Neuronal stem cell (in vitro differentiated cells): ENCODE measurements at regions not wholly inside any gene's neighbourhood (a gene's known extent, or its start where the extent isn't known, plus 50 kb on each side); places are given as distances from the start of the nearest gene placed in this dataset.

ENCODE experiments used
- DNase-seq: peaks from one replicate; pipeline ENCODE4 v3.0.0-alpha.2; 2013; ENCODE audit warnings: low spot score
- H2AFZ ChIP-seq: one replicate; pipeline ENCODE4 v1.6.1; 2013; ENCODE audit warnings: mild to moderate bottlenecking, low read length, inconsistent platforms
- H2AK5ac ChIP-seq: 2 replicates; pipeline ENCODE4 v1.6.1; 2013; ENCODE audit warnings: low read depth, mild to moderate bottlenecking, inconsistent platforms, low read length, moderate library complexity, mixed read lengths
- H2BK120ac ChIP-seq: 2 replicates; pipeline ENCODE4 v1.6.1; 2013; ENCODE audit warnings: low read depth, mild to moderate bottlenecking, inconsistent platforms, low read length, moderate library complexity, mixed read lengths
- H2BK12ac ChIP-seq: one replicate; pipeline ENCODE4 v1.6.1; 2013; ENCODE audit warnings: low read length, inconsistent platforms
- H2BK15ac ChIP-seq: 2 replicates; pipeline ENCODE4 v1.6.1; 2013; ENCODE audit warnings: mild to moderate bottlenecking, low read length, inconsistent platforms, mixed read lengths
- H2BK5ac ChIP-seq: one replicate; pipeline ENCODE4 v1.6.1; 2013; ENCODE audit warnings: inconsistent platforms, mild to moderate bottlenecking, low read length, moderate library complexity
- H3K14ac ChIP-seq: one replicate; pipeline ENCODE4 v1.6.1; 2013; ENCODE audit warnings: low read length, inconsistent platforms
- H3K18ac ChIP-seq: 2 replicates; pipeline ENCODE4 v1.6.1; 2013; ENCODE audit warnings: low read length, inconsistent platforms
- H3K23ac ChIP-seq: 2 replicates; pipeline ENCODE4 v1.6.1; 2013; ENCODE audit warnings: low read depth, mild to moderate bottlenecking, mixed read lengths, low read length, inconsistent platforms; ENCODE audit not compliant: poor library complexity
- H3K27ac ChIP-seq: replicated peaks from 3 replicates; pipeline ENCODE4 v1.5.1; 2013; ENCODE audit warnings: low read length, inconsistent platforms
- H3K27me3 ChIP-seq, 3 experiments: 2 replicates each; pipeline ENCODE4 v1.6.1; 2013; ENCODE audit warnings: low read length in 3 of 3, mild to moderate bottlenecking in 2 of 3, inconsistent platforms in 1 of 3, low read depth in 1 of 3, mixed read lengths in 1 of 3, moderate library complexity in 1 of 3; ENCODE audit not compliant: control insufficient read depth in 3 of 3, insufficient read depth in 3 of 3
- H3K36me3 ChIP-seq, 2 donors: replicated peaks in 1 of 2; 2 replicates each; pipeline ENCODE4 v1.6.1; 2013; ENCODE audit warnings: low read length in 2 of 2; ENCODE audit not compliant: control insufficient read depth in 2 of 2, insufficient read depth in 2 of 2
- H3K4ac ChIP-seq: 2 replicates; pipeline ENCODE4 v1.6.1; 2013; ENCODE audit warnings: inconsistent platforms, mild to moderate bottlenecking, low read length, moderate library complexity
- H3K4me1 ChIP-seq, 2 donors: 1 replicate in 1 of 2; 2 replicates in 1 of 2; pipeline ENCODE4 v1.6.1; 2013; ENCODE audit warnings: low read length in 2 of 2, low read depth in 1 of 2; ENCODE audit not compliant: control insufficient read depth in 2 of 2, insufficient read depth in 1 of 2
- H3K4me2 ChIP-seq: one replicate; pipeline ENCODE4 v1.6.1; 2013; ENCODE audit warnings: mild to moderate bottlenecking, low read length, inconsistent platforms; ENCODE audit not compliant: insufficient read depth, poor library complexity, severe bottlenecking
- H3K4me3 ChIP-seq, 2 donors: 2 replicates each; pipeline ENCODE4 v1.5.1; 2013; ENCODE audit warnings: low read length in 2 of 2, mild to moderate bottlenecking in 2 of 2, inconsistent platforms in 1 of 2, moderate library complexity in 1 of 2
- H3K79me1 ChIP-seq: one replicate; pipeline ENCODE4 v1.6.1; 2013; ENCODE audit warnings: low read depth, mild to moderate bottlenecking, inconsistent platforms, low read length, moderate library complexity
- H3K9ac ChIP-seq: one replicate; pipeline ENCODE4 v1.6.1; 2013; ENCODE audit warnings: mild to moderate bottlenecking, low read depth, low read length, inconsistent platforms; ENCODE audit not compliant: poor library complexity
- H3K9me3 ChIP-seq, 2 donors: replicated peaks in 1 of 2; 2 replicates each; pipeline versions ENCODE3 to v1.6.1; 2013; ENCODE audit warnings: low read length in 2 of 2, mild to moderate bottlenecking in 2 of 2, inconsistent platforms in 1 of 2, low read depth in 1 of 2, mixed read lengths in 1 of 2, moderate library complexity in 1 of 2; ENCODE audit not compliant: control insufficient read depth in 2 of 2, insufficient read depth in 1 of 2
- H4K8ac ChIP-seq: one replicate; pipeline ENCODE4 v1.6.1; 2013; ENCODE audit warnings: low read depth, mild to moderate bottlenecking, inconsistent platforms, low read length, moderate library complexity
- H4K91ac ChIP-seq: one replicate; pipeline ENCODE4 v1.6.1; 2013; ENCODE audit warnings: low read length, low read depth, mild to moderate bottlenecking, inconsistent platforms; ENCODE audit not compliant: poor library complexity
- WGBS, 2 donors: extraction: QIAGEN DNeasy Blood & Tissue Kit; methylation state at CpG; one replicate each; pipeline ENCODE4 v1.1.7; 2013; ENCODE audit warnings: missing lambda C conversion rate in 2 of 2, mixed read lengths in 1 of 2; ENCODE audit not compliant: insufficient read length in 2 of 2, insufficient replicate concordance in 1 of 2; ENCODE audit errors: extremely low coverage in 2 of 2; 5-methylcytosine and 5-hydroxymethylcytosine counted together

- no peak overlapping the region for H4K91ac ChIP-seq
- DNase-seq = no peak
- H3K4me3 ChIP-seq = no peak overlapping the region
- H3K79me1 ChIP-seq = no peaks in the 10 kb centered on the region
- H2BK15ac ChIP-seq = no peak overlapping the region
- no CpG with 5 or more reads among the region's 2 CpGs for WGBS, 2 donors
- no peak overlapping the region for H3K27ac ChIP-seq
- H2BK12ac ChIP-seq = no peak overlapping the region
- H3K23ac ChIP-seq = no peak overlapping the region
- H3K9ac ChIP-seq = no peak overlapping the region
- H2AFZ ChIP-seq = no peak overlapping the region
- H3K4me2 ChIP-seq = no peak overlapping the region
- no peaks in the 10 kb centered on the region for H3K36me3 ChIP-seq
- no peak overlapping the region for H2AK5ac ChIP-seq
- H3K14ac ChIP-seq = no peak overlapping the region
- no peak overlapping the region for H3K18ac ChIP-seq
- no peak overlapping the region for H3K4ac ChIP-seq
- H3K9me3 ChIP-seq = no peaks in the 10 kb centered on the region
- peaks cover 0 to 2% of the 10 kb centered on the region in 2 donors for H3K4me1 ChIP-seq
- no peak overlapping the region for H2BK120ac ChIP-seq
- no peak overlapping the region for H2BK5ac ChIP-seq
- no peaks in the 10 kb centered on the region for H3K27me3 ChIP-seq
- no peak overlapping the region for H4K8ac ChIP-seq
Observed at GRCh38 chr17:10999484-10999883, 161.6 kb upstream of the PIRT start.

- H3K4ac ChIP-seq = no peak overlapping the region
- no peaks in the 10 kb centered on the region for H3K79me1 ChIP-seq
- no peak overlapping the region for H2BK5ac ChIP-seq
- no peak overlapping the region for H2BK120ac ChIP-seq
- H3K27ac ChIP-seq = no peak overlapping the region
- H3K23ac ChIP-seq = no peak overlapping the region
- no peak overlapping the region for H2BK12ac ChIP-seq
- H4K8ac ChIP-seq = no peak overlapping the region
- no peak for DNase-seq
- H3K14ac ChIP-seq = no peak overlapping the region
- H3K9ac ChIP-seq = no peak overlapping the region
- H3K36me3 ChIP-seq = no peaks in the 10 kb centered on the region
- no peak overlapping the region for H2BK15ac ChIP-seq
- no CpG with 5 or more reads among the region's 7 CpGs for WGBS, 2 donors
- H3K4me1 ChIP-seq = peaks cover 0 to 2% of the 10 kb centered on the region in 2 donors
- no peaks in the 10 kb centered on the region for H3K9me3 ChIP-seq
- H2AK5ac ChIP-seq = no peak overlapping the region
- H3K18ac ChIP-seq = no peak overlapping the region
- no peaks in the 10 kb centered on the region for H3K27me3 ChIP-seq
- no peak overlapping the region for H4K91ac ChIP-seq
- H3K4me2 ChIP-seq = no peak overlapping the region
- H3K4me3 ChIP-seq = no peak overlapping the region
- no peak overlapping the region for H2AFZ ChIP-seq
Observed at GRCh38 chr17:10993126-10993525, 155.2 kb upstream of the PIRT start.

GRCh38 chr17:10992106-10992880, 154.4 kb upstream of the PIRT start:
- no peak overlapping the region for H4K91ac ChIP-seq
- DNase-seq = no peak
- H3K4ac ChIP-seq = no peak overlapping the region
- H3K14ac ChIP-seq = no peak overlapping the region
- H2BK12ac ChIP-seq = no peak overlapping the region
- H3K18ac ChIP-seq = no peak overlapping the region
- H2AFZ ChIP-seq = no peak overlapping the region
- no peak overlapping the region for H2AK5ac ChIP-seq
- H2BK120ac ChIP-seq = no peak overlapping the region
- H3K27ac ChIP-seq = no peak overlapping the region
- H3K9ac ChIP-seq = no peak overlapping the region
- no peaks in the 10 kb centered on the region for H3K36me3 ChIP-seq
- no peak overlapping the region for H2BK15ac ChIP-seq
- no peaks in the 10 kb centered on the region for H3K27me3 ChIP-seq
- WGBS, 2 donors = no CpG with 5 or more reads among the region's 10 CpGs
- no peak overlapping the region for H2BK5ac ChIP-seq
- no peak overlapping the region for H3K4me3 ChIP-seq
- H3K4me1 ChIP-seq = peaks cover 0 to 2% of the 10 kb centered on the region in 2 donors
- H3K79me1 ChIP-seq = no peaks in the 10 kb centered on the region
- no peak overlapping the region for H3K23ac ChIP-seq
- H3K4me2 ChIP-seq = no peak overlapping the region
- H4K8ac ChIP-seq = no peak overlapping the region
- no peaks in the 10 kb centered on the region for H3K9me3 ChIP-seq

- Histone ChIP-seq H4K8ac (no peak overlapping the region), H3K79me1 (no peaks in the 10 kb centered on the region), H3K36me3 (no peaks in the 10 kb centered on the region), H3K14ac (no peak overlapping the region), H3K4me2 (no peak overlapping the region), H3K9ac (no peak overlapping the region), H2BK5ac (no peak overlapping the region), H3K4me1 (no peaks in the 10 kb centered on the region), H3K27ac (no peak overlapping the region), H3K4me3 (no peak overlapping the region), H2BK12ac (no peak overlapping the region), H3K18ac (no peak overlapping the region), H2BK120ac (no peak overlapping the region), H2AK5ac (no peak overlapping the region), H2BK15ac (no peak overlapping the region), H3K27me3 (no peaks in the 10 kb centered on the region), H3K9me3 (no peaks in the 10 kb centered on the region), H2AFZ (no peak overlapping the region), H4K91ac (no peak overlapping the region), H3K23ac (no peak overlapping the region), H3K4ac (no peak overlapping the region)
- no CpG with 5 or more reads among the region's 5 CpGs for WGBS, 2 donors
- DNase-seq = no peak
Observed at GRCh38 chr17:10987786-10988185, 149.9 kb upstream of the PIRT start.
